ENCODE measurements at regions not wholly inside any gene's neighbourhood (a gene's known extent, or its start where the extent isn't known, plus 50 kb on each side); places are given as distances from the start of the nearest gene placed in this dataset.

- no peaks in the 10 kb centered on the region for H3K9me3 ChIP-seq (ENCODE audit: control insufficient read depth in 2 of 2, insufficient read depth in 1 of 2, low read depth in 1 of 2, low read length in 1 of 2)
- WGBS, 2 donors = 86 to 88% methylated on average over 5 of the region's 5 CpGs
- H3K27me3 ChIP-seq (ENCODE audit: control insufficient read depth in 1 of 2, insufficient read depth in 2 of 2, low read length in 2 of 2) = no peaks in the 10 kb centered on the region
These were observed 152.7 kb upstream of the ARHGAP28 start for GRCh38 chr18:6576718-6577375.

GRCh38 chr18:6578686-6579085 lies 150.8 kb upstream of the ARHGAP28 start:
- Histone ChIP-seq H3K27ac (ENCODE audit: low read depth in 2 of 2, low read length in 1 of 2) (no peak overlapping the region), H3K9me3 (ENCODE audit: control insufficient read depth in 2 of 2, insufficient read depth in 1 of 2, low read depth in 1 of 2, low read length in 1 of 2) (peaks cover 0 to 6% of the 10 kb centered on the region in 2 donors), H3K4me3 (ENCODE audit: low read depth in 1 of 2, low read length in 2 of 2) (no peak overlapping the region), H3K4me1 (ENCODE audit: control insufficient read depth in 2 of 2, insufficient read depth in 2 of 2, low read length in 1 of 2) (peaks cover 0 to 4% of the 10 kb centered on the region in 2 donors), H3K36me3 (ENCODE audit: control insufficient read depth in 2 of 2, insufficient read depth in 2 of 2, low read length in 1 of 2) (no peaks in the 10 kb centered on the region), H3K27me3 (ENCODE audit: control insufficient read depth in 1 of 2, insufficient read depth in 2 of 2, low read length in 2 of 2) (no peaks in the 10 kb centered on the region)
- WGBS, 2 donors = 67 to 72% methylated on average over 2 of the region's 2 CpGs

More at GRCh38 chr18:6576718-6577375, 152.7 kb upstream of the ARHGAP28 start:
- no peak overlapping the region for H3K27ac ChIP-seq (ENCODE audit: low read depth in 2 of 2, low read length in 1 of 2)
- no peak overlapping the region for H3K4me3 ChIP-seq (ENCODE audit: low read depth in 1 of 2, low read length in 2 of 2)
- H3K4me1 ChIP-seq (ENCODE audit: control insufficient read depth in 2 of 2, insufficient read depth in 2 of 2, low read length in 1 of 2) = no peaks in the 10 kb centered on the region
- H3K36me3 ChIP-seq (ENCODE audit: control insufficient read depth in 2 of 2, insufficient read depth in 2 of 2, low read length in 1 of 2) = no peaks in the 10 kb centered on the region

GRCh38 chr18:6579486-6579885 lies 150.0 kb upstream of the ARHGAP28 start:
- H3K27me3 ChIP-seq (ENCODE audit: control insufficient read depth in 1 of 2, insufficient read depth in 2 of 2, low read length in 2 of 2) = no peaks in the 10 kb centered on the region
- H3K4me3 ChIP-seq (ENCODE audit: low read depth in 1 of 2, low read length in 2 of 2) = no peak overlapping the region
- WGBS, 2 donors = 70 to 73% methylated on average over 5 of the region's 5 CpGs
- peaks cover 0 to 4% of the 10 kb centered on the region in 2 donors for H3K4me1 ChIP-seq (ENCODE audit: control insufficient read depth in 2 of 2, insufficient read depth in 2 of 2, low read length in 1 of 2)
- H3K9me3 ChIP-seq (ENCODE audit: control insufficient read depth in 2 of 2, insufficient read depth in 1 of 2, low read depth in 1 of 2, low read length in 1 of 2) = peaks cover 0 to 6% of the 10 kb centered on the region in 2 donors
- no peak overlapping the region for H3K27ac ChIP-seq (ENCODE audit: low read depth in 2 of 2, low read length in 1 of 2)
- H3K36me3 ChIP-seq (ENCODE audit: control insufficient read depth in 2 of 2, insufficient read depth in 2 of 2, low read length in 1 of 2) = no peaks in the 10 kb centered on the region

- Histone ChIP-seq H3K27me3 (ENCODE audit: control insufficient read depth in 1 of 2, insufficient read depth in 2 of 2, low read length in 2 of 2) (no peaks in the 10 kb centered on the region), H3K9me3 (ENCODE audit: control insufficient read depth in 2 of 2, insufficient read depth in 1 of 2, low read depth in 1 of 2, low read length in 1 of 2) (peaks cover 0 to 6% of the 10 kb centered on the region in 2 donors), H3K27ac (ENCODE audit: low read depth in 2 of 2, low read length in 1 of 2) (no peak overlapping the region), H3K36me3 (ENCODE audit: control insufficient read depth in 2 of 2, insufficient read depth in 2 of 2, low read length in 1 of 2) (no peaks in the 10 kb centered on the region), H3K4me1 (ENCODE audit: control insufficient read depth in 2 of 2, insufficient read depth in 2 of 2, low read length in 1 of 2) (peaks cover 0 to 4% of the 10 kb centered on the region in 2 donors), H3K4me3 (ENCODE audit: low read depth in 1 of 2, low read length in 2 of 2) (no peak overlapping the region)
- WGBS, 2 donors = 81 to 95% methylated on average over 1 of the region's 1 CpG
These were observed 149.1 kb upstream of the ARHGAP28 start for GRCh38 chr18:6580401-6580800.

GRCh38 chr18:6589923-6590322 lies 139.6 kb upstream of the ARHGAP28 start:
- Histone ChIP-seq H3K4me1 (ENCODE audit: control insufficient read depth in 2 of 2, insufficient read depth in 2 of 2, low read length in 1 of 2) (no peaks in the 10 kb centered on the region), H3K4me3 (ENCODE audit: low read depth in 1 of 2, low read length in 2 of 2) (no peak overlapping the region), H3K36me3 (ENCODE audit: control insufficient read depth in 2 of 2, insufficient read depth in 2 of 2, low read length in 1 of 2) (no peaks in the 10 kb centered on the region), H3K27me3 (ENCODE audit: control insufficient read depth in 1 of 2, insufficient read depth in 2 of 2, low read length in 2 of 2) (no peaks in the 10 kb centered on the region), H3K27ac (ENCODE audit: low read depth in 2 of 2, low read length in 1 of 2) (no peak overlapping the region), H3K9me3 (ENCODE audit: control insufficient read depth in 2 of 2, insufficient read depth in 1 of 2, low read depth in 1 of 2, low read length in 1 of 2) (no peaks in the 10 kb centered on the region)
- 61 to 77% methylated on average over 1 of the region's 1 CpG for WGBS, 2 donors

GRCh38 chr18:6590326-6590725 lies 139.2 kb upstream of the ARHGAP28 start:
- Histone ChIP-seq H3K27me3 (ENCODE audit: control insufficient read depth in 1 of 2, insufficient read depth in 2 of 2, low read length in 2 of 2) (no peaks in the 10 kb centered on the region), H3K9me3 (ENCODE audit: control insufficient read depth in 2 of 2, insufficient read depth in 1 of 2, low read depth in 1 of 2, low read length in 1 of 2) (no peaks in the 10 kb centered on the region), H3K4me3 (ENCODE audit: low read depth in 1 of 2, low read length in 2 of 2) (no peak overlapping the region), H3K36me3 (ENCODE audit: control insufficient read depth in 2 of 2, insufficient read depth in 2 of 2, low read length in 1 of 2) (no peaks in the 10 kb centered on the region), H3K4me1 (ENCODE audit: control insufficient read depth in 2 of 2, insufficient read depth in 2 of 2, low read length in 1 of 2) (no peaks in the 10 kb centered on the region), H3K27ac (ENCODE audit: low read depth in 2 of 2, low read length in 1 of 2) (no peak overlapping the region)
- WGBS, 2 donors = 73% methylated on average over 3 of the region's 3 CpGs

- no peaks in the 10 kb centered on the region for H3K27me3 ChIP-seq (ENCODE audit: control insufficient read depth in 1 of 2, insufficient read depth in 2 of 2, low read length in 2 of 2)
- H3K27ac ChIP-seq (ENCODE audit: low read depth in 2 of 2, low read length in 1 of 2) = no peak overlapping the region
- no peak overlapping the region for H3K4me3 ChIP-seq (ENCODE audit: low read depth in 1 of 2, low read length in 2 of 2)
- H3K9me3 ChIP-seq (ENCODE audit: control insufficient read depth in 2 of 2, insufficient read depth in 1 of 2, low read depth in 1 of 2, low read length in 1 of 2) = no peaks in the 10 kb centered on the region
- H3K4me1 ChIP-seq (ENCODE audit: control insufficient read depth in 2 of 2, insufficient read depth in 2 of 2, low read length in 1 of 2) = no peaks in the 10 kb centered on the region
- no peaks in the 10 kb centered on the region for H3K36me3 ChIP-seq (ENCODE audit: control insufficient read depth in 2 of 2, insufficient read depth in 2 of 2, low read length in 1 of 2)
- WGBS, 2 donors = 86 to 88% methylated on average over 4 of the region's 4 CpGs
These were observed 138.0 kb upstream of the ARHGAP28 start for GRCh38 chr18:6591491-6591890.

- WGBS, 2 donors = 93% methylated on average over 2 of the region's 2 CpGs
- no peaks in the 10 kb centered on the region for H3K9me3 ChIP-seq (ENCODE audit: control insufficient read depth in 2 of 2, insufficient read depth in 1 of 2, low read depth in 1 of 2, low read length in 1 of 2)
- no peaks in the 10 kb centered on the region for H3K36me3 ChIP-seq (ENCODE audit: control insufficient read depth in 2 of 2, insufficient read depth in 2 of 2, low read length in 1 of 2)
- H3K4me3 ChIP-seq (ENCODE audit: low read depth in 1 of 2, low read length in 2 of 2) = no peak overlapping the region
- H3K27ac ChIP-seq (ENCODE audit: low read depth in 2 of 2, low read length in 1 of 2) = no peak overlapping the region
- H3K27me3 ChIP-seq (ENCODE audit: control insufficient read depth in 1 of 2, insufficient read depth in 2 of 2, low read length in 2 of 2) = no peaks in the 10 kb centered on the region
- H3K4me1 ChIP-seq (ENCODE audit: control insufficient read depth in 2 of 2, insufficient read depth in 2 of 2, low read length in 1 of 2) = no peaks in the 10 kb centered on the region
These were observed 137.0 kb upstream of the ARHGAP28 start for GRCh38 chr18:6592522-6592921.

- 41 to 45% methylated on average over 3 of the region's 3 CpGs for WGBS, 2 donors
- Histone ChIP-seq H3K4me3 (ENCODE audit: low read depth in 1 of 2, low read length in 2 of 2) (no peak overlapping the region), H3K27me3 (ENCODE audit: control insufficient read depth in 1 of 2, insufficient read depth in 2 of 2, low read length in 2 of 2) (no peaks in the 10 kb centered on the region), H3K27ac (ENCODE audit: low read depth in 2 of 2, low read length in 1 of 2) (no peak overlapping the region), H3K36me3 (ENCODE audit: control insufficient read depth in 2 of 2, insufficient read depth in 2 of 2, low read length in 1 of 2) (no peaks in the 10 kb centered on the region), H3K4me1 (ENCODE audit: control insufficient read depth in 2 of 2, insufficient read depth in 2 of 2, low read length in 1 of 2) (no peaks in the 10 kb centered on the region), H3K9me3 (ENCODE audit: control insufficient read depth in 2 of 2, insufficient read depth in 1 of 2, low read depth in 1 of 2, low read length in 1 of 2) (no peaks in the 10 kb centered on the region)
These were observed 136.2 kb upstream of the ARHGAP28 start for GRCh38 chr18:6593142-6593885.

- no peaks in the 10 kb centered on the region for H3K4me1 ChIP-seq (ENCODE audit: control insufficient read depth in 2 of 2, insufficient read depth in 2 of 2, low read length in 1 of 2)
- no peak overlapping the region for H3K4me3 ChIP-seq (ENCODE audit: low read depth in 1 of 2, low read length in 2 of 2)
- H3K27ac ChIP-seq (ENCODE audit: low read depth in 2 of 2, low read length in 1 of 2) = no peak overlapping the region
- WGBS, 2 donors = 87 to 90% methylated on average over 7 of the region's 7 CpGs
- H3K27me3 ChIP-seq (ENCODE audit: control insufficient read depth in 1 of 2, insufficient read depth in 2 of 2, low read length in 2 of 2) = no peaks in the 10 kb centered on the region
- peaks cover 0 to 2% of the 10 kb centered on the region in 2 donors for H3K9me3 ChIP-seq (ENCODE audit: control insufficient read depth in 2 of 2, insufficient read depth in 1 of 2, low read depth in 1 of 2, low read length in 1 of 2)
- no peaks in the 10 kb centered on the region for H3K36me3 ChIP-seq (ENCODE audit: control insufficient read depth in 2 of 2, insufficient read depth in 2 of 2, low read length in 1 of 2)
These were observed 133.8 kb upstream of the ARHGAP28 start for GRCh38 chr18:6595666-6596065.
